Breast epithelium (tissue), 4 donors: ENCODE measurements at regions not wholly inside any gene's neighbourhood (a gene's known extent, or its start where the extent isn't known, plus 50 kb on each side); places are given as distances from the start of the nearest gene placed in this dataset.
A peak's percentile ranks its signal among the peaks of the same experiment; 100 is the strongest.

Experiments
- DNase-seq, 2 donors: peaks; one replicate each; pipeline ENCODE4 v3.0.0-alpha.2; 2019; ENCODE audit warnings: low spot score in 2 of 2
- H3K27ac ChIP-seq, 2 donors: fragments of 200-600 bp; sonication (generic) in 1 of 2; one replicate each; pipeline ENCODE4 v1.5.1; 2016 to 2019; ENCODE audit warnings: mild to moderate bottlenecking in 1 of 2
- H3K27me3 ChIP-seq, 2 donors: fragments of 200-600 bp; sonication (generic) in 1 of 2; one replicate each; pipeline versions ENCODE4 v1.5.1 to v1.6.0; 2017 to 2019; ENCODE audit warnings: control low read depth in 1 of 2, mild to moderate bottlenecking in 1 of 2
- H3K36me3 ChIP-seq: fragments of 200-600 bp; one replicate; pipeline ENCODE4 v1.5.1; 2019
- H3K4me1 ChIP-seq, 2 donors: fragments of 200-600 bp; sonication (generic); one replicate each; pipeline ENCODE4 v1.5.1; 2016 to 2019; ENCODE audit warnings: control low read depth in 1 of 2
- H3K4me3 ChIP-seq, 3 donors: fragments of 200-600 bp; sonication (generic); 1 replicate in 2 of 3; 2 replicates in 1 of 3; pipeline ENCODE4 v1.5.1; 2016 to 2019; ENCODE audit warnings: mild to moderate bottlenecking in 3 of 3, moderate library complexity in 2 of 3
- H3K9me3 ChIP-seq, 2 donors: fragments of 200-600 bp; sonication (generic) in 1 of 2; one replicate each; pipeline ENCODE4 v1.5.1; 2016 to 2019; ENCODE audit warnings: control low read depth in 1 of 2
- CTCF ChIP-seq, 3 donors: fragments of 450-650 bp; IDR thresholded peaks; one replicate each; pipeline ENCODE4 v1.5.1; 2016 to 2017; ENCODE audit warnings: antibody characterized with exemption in 3 of 3, mild to moderate bottlenecking in 3 of 3, moderate library complexity in 3 of 3
- POLR2A ChIP-seq: fragments of 450-650 bp; IDR thresholded peaks from one replicate; pipeline ENCODE4 v1.6.1; 2016; ENCODE audit warnings: antibody characterized with exemption, mild to moderate bottlenecking, moderate library complexity
- POLR2AphosphoS5 ChIP-seq, 3 donors: sonication (generic); formaldehyde crosslinking; IDR thresholded peaks; one replicate each; pipeline ENCODE4 v1.6.1; 2017; ENCODE audit warnings: antibody characterized with exemption in 3 of 3
- intact Hi-C: fragments of 100-400 bp; cut with DNase I; formaldehyde crosslinking; loops from one replicate; pipeline ENCODE4 v1.15.1; 2023; ENCODE audit warnings: low total_unique reads

GRCh38 chr10:78927257-78927995 is 141.3 kb upstream of the ZMIZ1 start:
- TF ChIP-seq POLR2AphosphoS5 (IDR thresholded peaks at IDR 0.05) (peak; percentile 40 to 73 (median 53)), CTCF (IDR thresholded peaks at IDR 0.05) (peak in 2 of 3 donors; percentile 13 to 35), POLR2A (no peak)
- Histone ChIP-seq H3K9me3 (no peaks in the 10 kb centered on the region), H3K27me3 (no peaks in the 10 kb centered on the region), H3K36me3 (no peaks in the 10 kb centered on the region), H3K27ac (peak overlapping the region; percentile 55 to 77), H3K4me1 (no peaks in the 10 kb centered on the region), H3K4me3 (no peak overlapping the region)
- intact Hi-C loops, result no loop called here
- DNase-seq, result peak; percentile 93 to 94

- Histone ChIP-seq H3K36me3 (no peaks in the 10 kb centered on the region), H3K4me3 (no peak overlapping the region), H3K27me3 (no peaks in the 10 kb centered on the region), H3K4me1 (no peaks in the 10 kb centered on the region), H3K27ac (peak overlapping the region in 1 of 2 donors; percentile 77), H3K9me3 (no peaks in the 10 kb centered on the region)
- DNase-seq, result no peak
- intact Hi-C loops, result no loop called here
- no peak for TF ChIP-seq CTCF (IDR thresholded peaks at IDR 0.05)
- no peak for TF ChIP-seq POLR2AphosphoS5 (IDR thresholded peaks at IDR 0.05)
- no peak for TF ChIP-seq POLR2A
Measured at GRCh38 chr10:78928330-78928729, 140.4 kb upstream of the ZMIZ1 start.

GRCh38 chr10:78929541-78929940 is 139.2 kb upstream of the ZMIZ1 start:
- Histone ChIP-seq H3K36me3 (no peaks in the 10 kb centered on the region), H3K4me3 (no peak overlapping the region), H3K9me3 (no peaks in the 10 kb centered on the region), H3K27ac (no peak overlapping the region), H3K27me3 (no peaks in the 10 kb centered on the region), H3K4me1 (no peaks in the 10 kb centered on the region)
- DNase-seq, result no peak
- TF ChIP-seq POLR2A (no peak), CTCF (IDR thresholded peaks at IDR 0.05) (no peak), POLR2AphosphoS5 (IDR thresholded peaks at IDR 0.05) (no peak)
- intact Hi-C loops, result no loop called here

- no peak overlapping the region for H3K4me3 ChIP-seq
- no peaks in the 10 kb centered on the region for H3K36me3 ChIP-seq
- intact Hi-C loops, result no loop called here
- peak in 1 of 2 donors; percentile 48 for DNase-seq
- no peaks in the 10 kb centered on the region for H3K4me1 ChIP-seq
- no peak for TF ChIP-seq POLR2AphosphoS5 (IDR thresholded peaks at IDR 0.05)
- no peak for TF ChIP-seq CTCF (IDR thresholded peaks at IDR 0.05)
- TF ChIP-seq POLR2A, result no peak
- H3K9me3 ChIP-seq, result no peaks in the 10 kb centered on the region
- no peaks in the 10 kb centered on the region for H3K27me3 ChIP-seq
- H3K27ac ChIP-seq, result peak overlapping the region; percentile 58 to 77
Measured at GRCh38 chr10:78931321-78932053, 137.3 kb upstream of the ZMIZ1 start.

- Histone ChIP-seq H3K4me3 (no peak overlapping the region), H3K36me3 (no peaks in the 10 kb centered on the region), H3K27me3 (no peaks in the 10 kb centered on the region), H3K27ac (peak overlapping the region; percentile 44 to 54), H3K9me3 (no peaks in the 10 kb centered on the region), H3K4me1 (no peaks in the 10 kb centered on the region)
- intact Hi-C loops, result no loop called here
- no peak for DNase-seq
- no peak for TF ChIP-seq CTCF (IDR thresholded peaks at IDR 0.05)
- TF ChIP-seq POLR2AphosphoS5 (IDR thresholded peaks at IDR 0.05), result peak in 1 of 3 donors; percentile 13
Measured at GRCh38 chr10:78932054-78932386, 136.7 kb upstream of the ZMIZ1 start.
